Neural progenitor cell (in vitro differentiated cells): ENCODE measurements at regions not wholly inside any gene's neighbourhood (a gene's known extent, or its start where the extent isn't known, plus 50 kb on each side); places are given as distances from the start of the nearest gene placed in this dataset.
"Not testable (repeated sequence)": the region's sequence is repeated elsewhere in the genome, so short reads cannot be mapped to it uniquely, and the experiment has no call there.

Source experiments
- DNase-seq: peaks from one replicate; pipeline ENCODE4 v3.0.0-alpha.2; 2016; ENCODE audit warnings: low spot score
- H2AFZ ChIP-seq: fragments of 200-600 bp; sonication (generic); replicated peaks from 2 replicates; pipeline ENCODE4 v1.6.1; 2016; ENCODE audit warnings: antibody characterized with exemption
- H3F3A ChIP-seq: fragments of 200-600 bp; sonication (generic); 2 replicates; pipeline ENCODE4 v1.6.1; 2016; ENCODE audit warnings: antibody characterized with exemption, low read depth
- H3K27ac ChIP-seq: fragments of 200-600 bp; sonication (generic); 2 replicates; pipeline ENCODE4 v1.5.1; 2016; ENCODE audit warnings: mild to moderate bottlenecking
- H3K27me3 ChIP-seq: fragments of 200-600 bp; sonication (generic); 2 replicates; pipeline ENCODE4 v1.6.1; 2016; ENCODE audit warnings: mild to moderate bottlenecking, moderate library complexity
- H3K36me3 ChIP-seq: fragments of 200-600 bp; sonication (generic); 2 replicates; pipeline ENCODE4 v1.5.1; 2016
- H3K4me1 ChIP-seq: fragments of 200-600 bp; sonication (generic); 2 replicates; pipeline ENCODE4 v1.6.1; 2016; ENCODE audit warnings: mixed run types
- H3K4me2 ChIP-seq: fragments of 200-600 bp; sonication (generic); 2 replicates; pipeline ENCODE4 v1.6.1; 2016
- H3K4me3 ChIP-seq: fragments of 200-600 bp; sonication (generic); 2 replicates; pipeline ENCODE4 v1.5.1; 2016
- H3K79me2 ChIP-seq: fragments of 200-600 bp; sonication (generic); 2 replicates; pipeline ENCODE4 v1.6.1; 2016; ENCODE audit warnings: low read depth
- H3K9ac ChIP-seq: fragments of 200-600 bp; sonication (generic); 2 replicates; pipeline ENCODE4 v1.6.1; 2016
- H3K9me3 ChIP-seq: fragments of 200-600 bp; sonication (generic); 2 replicates; pipeline ENCODE4 v1.5.1; 2016; ENCODE audit warnings: low read depth
- H4K20me1 ChIP-seq: fragments of 200-600 bp; sonication (generic); 2 replicates; pipeline ENCODE4 v1.6.1; 2016; ENCODE audit warnings: low read depth
- H3K27ac Mint-ChIP-seq: 3 replicates; pipeline ENCODE4 v1.8.0; 2021; ENCODE audit warnings: mixed read lengths
- H3K27me3 Mint-ChIP-seq: 2 replicates; pipeline ENCODE4 v1.8.0; 2022; ENCODE audit warnings: low read depth, mild to moderate bottlenecking, inconsistent platforms, moderate library complexity, mixed read lengths; ENCODE audit not compliant: insufficient read depth
- H3K36me3 Mint-ChIP-seq: 3 replicates; pipeline ENCODE4 v1.8.0; 2021; ENCODE audit warnings: mixed read lengths
- H3K4me1 Mint-ChIP-seq: 3 replicates; pipeline ENCODE4 v1.8.0; 2021; ENCODE audit warnings: mixed read lengths
- H3K4me3 Mint-ChIP-seq: 3 replicates; pipeline ENCODE4 v1.8.0; 2021; ENCODE audit warnings: mild to moderate bottlenecking, moderate library complexity, mixed read lengths
- H3K9me3 Mint-ChIP-seq: 3 replicates; pipeline ENCODE4 v1.8.0; 2020; ENCODE audit warnings: mixed read lengths
- CTCF ChIP-seq: fragments of 200-600 bp; sonication (generic); IDR thresholded peaks from 2 replicates; pipeline ENCODE4 v1.5.1; 2017; ENCODE audit warnings: antibody characterized with exemption, mild to moderate bottlenecking
- EZH2 ChIP-seq: fragments of 200-600 bp; sonication (generic); IDR thresholded peaks from 2 replicates; pipeline ENCODE4 v1.6.1; 2017; ENCODE audit warnings: antibody characterized with exemption, mild to moderate bottlenecking, moderate library complexity
- EZH2phosphoT487 ChIP-seq: fragments of 200-600 bp; sonication (generic); IDR thresholded peaks from 2 replicates; pipeline ENCODE4 v1.6.1; 2017; ENCODE audit warnings: antibody characterized with exemption

GRCh38 chr3:4162096-4162495 is 141.1 kb upstream of the SETMAR start:
- Histone ChIP-seq H3K27me3 (no peaks in the 10 kb centered on the region), H3K9me3 (peaks cover 3% of the 10 kb centered on the region), H3K4me2 (no peak overlapping the region), H3F3A (peaks cover 13% of the 10 kb centered on the region), H3K36me3 (no peaks in the 10 kb centered on the region), H3K27ac (no peak overlapping the region), H3K9ac (no peak overlapping the region), H4K20me1 (no peaks in the 10 kb centered on the region), H3K79me2 (no peaks in the 10 kb centered on the region), H2AFZ (no peak overlapping the region), H3K4me1 (peaks cover 12% of the 10 kb centered on the region), H3K4me3 (no peak overlapping the region)
- H3K27me3 Mint-ChIP-seq = peaks cover 2% of the 10 kb centered on the region
- no peak overlapping the region for H3K4me3 Mint-ChIP-seq
- no peaks in the 10 kb centered on the region for H3K36me3 Mint-ChIP-seq
- peaks cover 6% of the 10 kb centered on the region for H3K4me1 Mint-ChIP-seq
- H3K9me3 Mint-ChIP-seq = peaks cover 8% of the 10 kb centered on the region
- no peak for DNase-seq
- no peak overlapping the region for H3K27ac Mint-ChIP-seq
- TF ChIP-seq EZH2 (no peak), CTCF (no peak), EZH2phosphoT487 (no peak)

DNA sequence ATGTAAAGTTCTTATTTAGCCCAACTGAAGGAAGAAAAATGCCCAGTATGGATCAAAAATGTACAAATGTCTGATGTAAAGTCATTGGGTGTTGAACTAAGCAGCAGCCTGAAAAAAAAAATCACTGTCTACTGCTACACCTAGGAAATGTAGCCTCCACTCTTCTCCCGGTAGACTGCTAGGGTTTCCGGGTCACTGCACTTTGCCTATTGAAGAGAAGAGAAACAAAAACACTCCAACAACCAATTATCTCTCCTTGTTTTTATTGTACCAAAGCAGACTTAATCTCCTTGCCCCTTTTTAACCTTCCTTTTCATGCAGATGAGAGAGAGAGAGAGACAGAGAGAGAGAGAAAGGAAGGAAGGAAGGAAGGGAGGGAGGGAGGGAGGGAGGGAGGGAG is 140.2 kb upstream of the SETMAR start:
- H2AFZ ChIP-seq = no peak overlapping the region
- Mint-ChIP-seq H3K9me3 (peaks cover 8% of the 10 kb centered on the region), H3K4me3 (no peak overlapping the region), H3K4me1 (peaks cover 6% of the 10 kb centered on the region), H3K36me3 (no peaks in the 10 kb centered on the region), H3K27ac (no peak overlapping the region), H3K27me3 (peaks cover 2% of the 10 kb centered on the region)
- H3K79me2 ChIP-seq = no peaks in the 10 kb centered on the region
- no peak overlapping the region for H3K4me3 ChIP-seq
- H3K4me2 ChIP-seq = no peak overlapping the region
- DNase-seq = peak; percentile 64
- H4K20me1 ChIP-seq = no peaks in the 10 kb centered on the region
- no peak for TF ChIP-seq EZH2phosphoT487
- no peak for TF ChIP-seq EZH2
- no peak for TF ChIP-seq CTCF
- peaks cover 12% of the 10 kb centered on the region for H3K4me1 ChIP-seq
- no peaks in the 10 kb centered on the region for H3K36me3 ChIP-seq
- peaks cover 13% of the 10 kb centered on the region for H3F3A ChIP-seq
- no peak overlapping the region for H3K9ac ChIP-seq
- peaks cover 3% of the 10 kb centered on the region for H3K9me3 ChIP-seq
- H3K27me3 ChIP-seq = no peaks in the 10 kb centered on the region
- H3K27ac ChIP-seq = no peak overlapping the region

DNA sequence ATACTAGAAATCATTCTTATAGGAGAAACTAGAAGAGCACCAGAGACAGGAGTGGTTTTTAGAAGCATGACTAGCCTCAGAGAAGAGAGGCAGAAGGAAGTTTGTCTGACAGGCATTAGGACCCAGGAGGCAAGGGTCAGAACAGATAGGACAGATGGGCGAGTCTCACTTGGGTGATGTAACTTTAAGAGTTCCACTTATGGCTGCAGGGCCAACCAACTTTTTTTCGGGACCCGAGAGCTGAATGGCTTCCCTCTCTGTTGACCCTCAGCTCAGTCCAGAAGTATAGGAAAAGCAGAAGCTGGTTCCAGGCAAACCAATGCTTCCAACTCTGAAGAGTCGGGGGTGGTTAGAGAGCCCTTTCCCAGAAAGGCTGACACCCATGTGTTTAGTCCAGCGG is 136.6 kb upstream of the SETMAR start:
- no peak overlapping the region for H3K27ac Mint-ChIP-seq

GRCh38 chr3:4167230-4167629 is 135.9 kb upstream of the SETMAR start:
- not testable (repeated sequence) for H3K9me3 Mint-ChIP-seq, H3K36me3 Mint-ChIP-seq

More for the DNA sequence above, 136.6 kb upstream of the SETMAR start:
- H3K36me3 Mint-ChIP-seq = no peaks in the 10 kb centered on the region
- peaks cover 3% of the 10 kb centered on the region for H3K9me3 ChIP-seq
- peaks cover 8% of the 10 kb centered on the region for H3K9me3 Mint-ChIP-seq
- no peaks in the 10 kb centered on the region for H4K20me1 ChIP-seq
- H3K4me2 ChIP-seq = no peak overlapping the region
- no peak for DNase-seq
- H3K4me1 Mint-ChIP-seq = peaks cover 6% of the 10 kb centered on the region
- H3K4me3 ChIP-seq = no peak overlapping the region
- H3K79me2 ChIP-seq = no peaks in the 10 kb centered on the region
- H2AFZ ChIP-seq = no peak overlapping the region
- no peak overlapping the region for H3K9ac ChIP-seq
- H3K4me3 Mint-ChIP-seq = no peak overlapping the region
- peaks cover 13% of the 10 kb centered on the region for H3F3A ChIP-seq
- peaks cover 12% of the 10 kb centered on the region for H3K4me1 ChIP-seq
- no peak overlapping the region for H3K27ac ChIP-seq
- no peaks in the 10 kb centered on the region for H3K27me3 Mint-ChIP-seq
- H3K27me3 ChIP-seq = no peaks in the 10 kb centered on the region
- H3K36me3 ChIP-seq = no peaks in the 10 kb centered on the region
- no peak for TF ChIP-seq EZH2phosphoT487

More at GRCh38 chr3:4167230-4167629, 135.9 kb upstream of the SETMAR start:
- not testable (repeated sequence) for H3K27ac Mint-ChIP-seq, H3K9me3 ChIP-seq, H3K4me3 Mint-ChIP-seq, H3K27ac ChIP-seq, H3K79me2 ChIP-seq, H4K20me1 ChIP-seq, H3K4me1 Mint-ChIP-seq, H3K36me3 ChIP-seq, DNase-seq, H3K4me1 ChIP-seq, H3K9ac ChIP-seq, H3K27me3 Mint-ChIP-seq, H2AFZ ChIP-seq, H3K4me2 ChIP-seq, H3K27me3 ChIP-seq, H3K4me3 ChIP-seq
- peaks cover 13% of the 10 kb centered on the region for H3F3A ChIP-seq
